Natural killer cell (primary cell): ENCODE measurements at regions not wholly inside any gene's neighbourhood (a gene's known extent, or its start where the extent isn't known, plus 50 kb on each side); places are given as distances from the start of the nearest gene placed in this dataset.

Source experiments
- ATAC-seq, 3 donors: fragments of 150-1000 bp in 2 of 3; fragments of 200-7000 bp in 1 of 3; cut with Tn5 transposase; 1 replicate in 1 of 3; 2 replicates in 2 of 3; pipeline ENCODE4 v1.10.0; 2021; ENCODE audit warnings: mild to moderate bottlenecking in 2 of 3, moderate library complexity in 2 of 3
- DNase-seq, 2 donors: peaks; one replicate each; pipeline versions ENCODE4 v3.0.0 to v3.0.0-alpha.2; 2013 to 2021; ENCODE audit warnings: mixed read lengths in 1 of 2
- H3K27ac ChIP-seq: one replicate; pipeline ENCODE4 v1.5.1; 2013; ENCODE audit warnings: mild to moderate bottlenecking, low read length
- H3K27me3 ChIP-seq: one replicate; pipeline ENCODE4 v1.6.1; 2013; ENCODE audit warnings: low read length; ENCODE audit not compliant: control insufficient read depth, insufficient read depth
- H3K36me3 ChIP-seq: one replicate; pipeline ENCODE4 v1.6.1; 2013; ENCODE audit warnings: low read length; ENCODE audit not compliant: control insufficient read depth, insufficient read depth
- H3K4me1 ChIP-seq: one replicate; pipeline ENCODE4 v1.6.1; 2013; ENCODE audit warnings: low read length; ENCODE audit not compliant: control insufficient read depth, insufficient read depth
- H3K4me3 ChIP-seq: one replicate; pipeline ENCODE4 v1.5.1; 2013; ENCODE audit warnings: low read length
- H3K9me3 ChIP-seq: one replicate; pipeline ENCODE4 v1.6.1; 2013; ENCODE audit warnings: low read length; ENCODE audit not compliant: control insufficient read depth, insufficient read depth
- H3K27ac Mint-ChIP-seq, 2 donors: one replicate each; pipeline ENCODE4 v1.8.0; 2022; ENCODE audit warnings: mild to moderate bottlenecking in 2 of 2, mixed read lengths in 2 of 2, moderate library complexity in 1 of 2
- H3K27me3 Mint-ChIP-seq, 2 donors: one replicate each; pipeline ENCODE4 v1.8.0; 2022; ENCODE audit warnings: low read depth in 2 of 2, mixed read lengths in 2 of 2
- H3K36me3 Mint-ChIP-seq: one replicate; pipeline ENCODE4 v1.8.0; 2022; ENCODE audit warnings: mixed read lengths
- H3K4me1 Mint-ChIP-seq, 2 donors: one replicate each; pipeline ENCODE4 v1.8.0; 2022; ENCODE audit warnings: mixed read lengths in 2 of 2
- H3K4me3 Mint-ChIP-seq: one replicate; pipeline ENCODE4 v1.8.0; 2022; ENCODE audit warnings: mild to moderate bottlenecking, moderate library complexity, mixed read lengths
- H3K9me3 Mint-ChIP-seq, 2 donors: one replicate each; pipeline ENCODE4 v1.8.0; 2022; ENCODE audit warnings: mixed read lengths in 2 of 2
- CTCF ChIP-seq: fragments of 200-600 bp; IDR thresholded peaks from one replicate; pipeline ENCODE4 v1.8.0; 2022; ENCODE audit warnings: antibody characterized with exemption
- WGBS: methylation state at CpG from one replicate; pipeline ENCODE4 v1.1.7; 2013; ENCODE audit warnings: missing lambda C conversion rate; ENCODE audit not compliant: insufficient coverage; 5-methylcytosine and 5-hydroxymethylcytosine counted together
- intact Hi-C: fragments of 100-400 bp; cut with micrococcal nuclease; formaldehyde crosslinking; loops from one replicate; pipeline ENCODE4 v1.14.2; 2022

- Mint-ChIP-seq H3K27me3 (peaks cover 6 to 13% of the 10 kb centered on the region in 2 donors), H3K9me3 (peaks cover 0 to 5% of the 10 kb centered on the region in 2 donors), H3K4me3 (no peak overlapping the region), H3K4me1 (no peaks in the 10 kb centered on the region), H3K27ac (no peak overlapping the region), H3K36me3 (no peaks in the 10 kb centered on the region)
- Histone ChIP-seq H3K27ac (no peak overlapping the region), H3K36me3 (no peaks in the 10 kb centered on the region), H3K4me1 (no peaks in the 10 kb centered on the region), H3K4me3 (no peak overlapping the region), H3K27me3 (no peaks in the 10 kb centered on the region), H3K9me3 (no peaks in the 10 kb centered on the region)
- ATAC-seq (no peak), DNase-seq (no peak)
- 92% methylated on average over 3 of the region's 4 CpGs for WGBS
- intact Hi-C loops: no loop called here
- TF ChIP-seq CTCF: no peak
Measured at GRCh38 chr22:27393371-27393770, 408.2 kb downstream of the MN1 start.

DNA sequence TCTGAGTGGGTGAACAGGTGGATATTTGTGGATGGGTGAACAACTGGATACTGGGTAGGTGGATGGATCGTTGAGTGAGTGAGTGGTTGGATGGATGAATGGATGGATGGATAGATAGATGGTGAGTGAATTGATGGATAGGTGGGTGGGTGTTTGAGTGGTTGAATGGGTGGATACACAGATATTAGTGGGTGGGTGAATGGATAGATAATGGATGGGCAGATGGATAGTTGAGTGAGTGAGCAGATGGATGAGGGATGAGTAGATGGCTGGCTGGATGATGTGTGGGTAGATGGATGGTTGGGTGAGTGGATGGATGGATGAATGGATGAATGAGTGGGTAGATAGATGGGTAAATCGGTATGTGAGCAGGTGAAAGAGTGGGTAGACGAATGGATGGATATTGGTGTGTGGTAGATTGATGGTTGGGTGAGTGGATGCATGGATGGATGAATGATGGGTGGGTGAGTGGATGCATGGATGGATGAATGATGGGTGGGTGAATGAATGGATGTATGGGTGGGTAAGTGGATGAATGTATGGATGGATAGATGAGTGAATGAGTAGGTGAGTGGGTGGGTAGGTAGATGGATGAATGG is 406.7 kb downstream of the MN1 start:
- intact Hi-C loops: no loop called here
- Mint-ChIP-seq H3K36me3 (no peaks in the 10 kb centered on the region), H3K4me3 (no peak overlapping the region), H3K27me3 (peaks cover 3 to 5% of the 10 kb centered on the region in 2 donors), H3K4me1 (no peaks in the 10 kb centered on the region), H3K9me3 (peaks cover 0 to 5% of the 10 kb centered on the region in 2 donors), H3K27ac (no peak overlapping the region)
- no peak overlapping the region for H3K4me3 ChIP-seq
- no peak for ATAC-seq
- H3K27me3 ChIP-seq: no peaks in the 10 kb centered on the region
- no peak for DNase-seq
- H3K27ac ChIP-seq: no peak overlapping the region
- H3K4me1 ChIP-seq: no peaks in the 10 kb centered on the region
- TF ChIP-seq CTCF: no peak
- no peaks in the 10 kb centered on the region for H3K9me3 ChIP-seq
- WGBS: 78% methylated on average over 3 of the region's 3 CpGs
- H3K36me3 ChIP-seq: no peaks in the 10 kb centered on the region

DNA sequence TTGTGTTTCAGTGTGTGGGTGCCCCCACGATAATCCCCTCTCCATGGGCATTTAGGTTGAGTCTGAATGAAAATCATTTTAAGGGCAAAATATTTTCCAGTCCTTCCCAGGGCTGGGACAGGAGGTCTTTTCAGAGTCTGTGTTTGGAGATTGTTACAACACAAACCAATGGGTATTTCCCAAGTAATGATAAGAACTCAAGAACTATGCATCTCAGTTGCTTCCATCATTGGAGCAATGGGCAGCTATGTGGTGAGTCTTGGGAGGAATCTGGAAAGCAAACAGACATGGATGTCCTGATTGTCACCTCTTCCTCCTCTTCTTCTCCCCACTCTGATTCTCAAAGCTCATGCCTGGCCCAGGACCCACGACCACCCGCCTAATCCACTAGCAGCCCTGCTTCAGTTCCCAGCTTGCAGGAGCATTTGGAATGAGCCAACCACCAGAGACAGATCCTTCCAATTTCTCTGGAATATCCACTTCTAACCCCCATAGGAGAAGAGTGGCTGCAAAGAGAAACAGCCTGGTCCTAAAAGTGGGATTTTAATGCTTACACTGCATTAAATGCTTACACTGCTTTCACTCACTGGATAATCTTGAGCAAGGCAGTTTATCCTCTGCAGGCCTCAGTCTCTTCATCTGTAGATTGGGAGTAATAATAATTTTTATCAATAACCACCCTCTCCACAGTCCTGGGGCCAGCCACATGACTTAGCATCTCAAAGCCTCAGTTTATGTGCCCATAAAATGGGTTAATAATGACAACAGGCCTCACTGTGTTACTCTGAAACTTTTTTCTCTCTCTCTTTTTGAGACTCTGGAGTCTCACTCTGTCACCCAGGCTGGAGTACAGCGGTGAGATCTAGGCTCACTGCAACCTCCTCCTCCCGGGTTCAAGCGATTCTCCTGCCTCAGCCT is 404.3 kb downstream of the MN1 start:
- Histone ChIP-seq H3K4me3 (no peak overlapping the region), H3K4me1 (no peaks in the 10 kb centered on the region), H3K27ac (no peak overlapping the region), H3K36me3 (no peaks in the 10 kb centered on the region), H3K27me3 (no peaks in the 10 kb centered on the region), H3K9me3 (no peaks in the 10 kb centered on the region)
- Mint-ChIP-seq H3K27ac (no peak overlapping the region), H3K27me3 (peaks cover 0 to 8% of the 10 kb centered on the region in 2 donors), H3K9me3 (peaks cover 0 to 5% of the 10 kb centered on the region in 2 donors), H3K4me3 (no peak overlapping the region), H3K36me3 (no peaks in the 10 kb centered on the region), H3K4me1 (no peaks in the 10 kb centered on the region)
- DNase-seq (no peak), ATAC-seq (no peak)
- WGBS: 90% methylated on average over 6 of the region's 6 CpGs
- intact Hi-C loops: no loop called here
- no peak for TF ChIP-seq CTCF
